Right lobe of liver (tissue), 6 donors: ENCODE measurements at regions not wholly inside any gene's neighbourhood (a gene's known extent, or its start where the extent isn't known, plus 50 kb on each side); places are given as distances from the start of the nearest gene placed in this dataset.
"Not testable (repeated sequence)": the region's sequence is repeated elsewhere in the genome, so short reads cannot be mapped to it uniquely, and the experiment has no call there.

Source experiments
- ATAC-seq, 4 donors: fragments of 200-7000 bp; cut with Tn5 transposase; one replicate each; pipeline ENCODE4 v1.9.1; 2020; ENCODE audit warnings: mild to moderate bottlenecking in 4 of 4, moderate library complexity in 4 of 4
- DNase-seq, 3 donors: peaks; one replicate each; pipeline ENCODE4 v3.0.0-alpha.2; 2020
- H3K27ac ChIP-seq, 3 donors: fragments of 200-600 bp; one replicate each; pipeline ENCODE4 v1.8.0; 2022
- H3K27me3 ChIP-seq, 2 donors: fragments of 200-600 bp; one replicate each; pipeline ENCODE4 v1.8.0; 2022
- H3K36me3 ChIP-seq, 4 donors: fragments of 200-600 bp; sonication (generic) in 1 of 4; one replicate each; pipeline versions ENCODE4 v1.5.1 to v1.8.0; 2017 to 2022; ENCODE audit warnings: control low read depth in 1 of 4
- H3K4me1 ChIP-seq, 4 donors: fragments of 200-600 bp; sonication (generic) in 1 of 4; one replicate each; pipeline versions ENCODE4 v1.5.1 to v1.8.0; 2017 to 2022; ENCODE audit warnings: control low read depth in 1 of 4
- H3K4me3 ChIP-seq, 3 donors: fragments of 200-600 bp; one replicate each; pipeline ENCODE4 v1.8.0; 2022
- H3K9me3 ChIP-seq, 4 donors: fragments of 200-600 bp; sonication (generic) in 1 of 4; one replicate each; pipeline versions ENCODE4 v1.5.1 to v1.8.0; 2017 to 2022; ENCODE audit warnings: control low read depth in 1 of 4
- POLR2A ChIP-seq: fragments of 450-650 bp; IDR thresholded peaks from one replicate; pipeline ENCODE4 v1.6.1; 2017; ENCODE audit warnings: antibody characterized with exemption, mild to moderate bottlenecking
- WGBS: methylation state at CpG from one replicate; pipeline ENCODE4 v1.1.6; 2018; ENCODE audit warnings: low coverage, low lambda C conversion rate; ENCODE audit not compliant: insufficient coverage; ENCODE audit errors: missing lambda C conversion rate; 5-methylcytosine and 5-hydroxymethylcytosine counted together
- intact Hi-C, 2 donors: fragments of 100-400 bp; cut with DNase I; formaldehyde crosslinking; loops; one replicate each; pipeline versions ENCODE4 v1.11.2 to v1.14.1; 2022
- TF ChIP-seq, protein P1 (sequence below), 4 donors: fragments of 200-600 bp in 3 of 4; fragments of 450-650 bp in 1 of 4; IDR thresholded peaks; one replicate each; pipeline versions ENCODE4 v1.5.1 to v1.8.0; 2016 to 2022; ENCODE audit warnings: antibody characterized with exemption in 4 of 4, mild to moderate bottlenecking in 2 of 4
- donor health status: DM: no; HTN: yes; CAD: no.
- donor health status: DM: no; HTN: no; CAD: no.
- donor health status: DM: no; HTN: no; CAD: no.
- donor health status: DM: no; HTN: yes; CAD: no.
- donor health status: DM: no; HTN: yes; CAD: no.

DNA sequence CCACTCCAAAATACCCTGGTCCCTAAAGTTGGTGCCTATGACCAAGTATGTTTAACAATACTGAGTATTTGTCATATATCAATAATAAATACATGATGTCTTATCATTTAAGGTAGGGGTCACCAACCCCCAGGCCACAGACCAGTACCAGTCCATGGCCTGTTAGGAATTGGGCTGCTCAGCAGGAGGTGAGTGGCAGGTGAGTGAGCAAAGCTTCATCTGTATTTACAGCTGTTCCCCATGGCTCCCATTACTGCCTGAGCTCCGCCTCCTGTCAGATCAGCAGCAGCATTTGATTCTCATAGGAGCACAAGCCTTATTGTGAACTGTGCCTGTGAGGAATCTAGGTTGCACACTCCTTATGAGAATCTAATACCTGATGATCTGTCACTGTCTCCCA lies 126.2 kb downstream of the HNRNPD start:
- 80% methylated on average over 1 of the region's 1 CpG for WGBS
- no peaks in the 10 kb centered on the region for H3K36me3 ChIP-seq
- H3K4me3 ChIP-seq = no peak overlapping the region
- H3K27me3 ChIP-seq = no peaks in the 10 kb centered on the region
- H3K4me1 ChIP-seq = no peaks in the 10 kb centered on the region
- DNase-seq (no peak), ATAC-seq (no peak)
- TF ChIP-seq, protein P1, sequence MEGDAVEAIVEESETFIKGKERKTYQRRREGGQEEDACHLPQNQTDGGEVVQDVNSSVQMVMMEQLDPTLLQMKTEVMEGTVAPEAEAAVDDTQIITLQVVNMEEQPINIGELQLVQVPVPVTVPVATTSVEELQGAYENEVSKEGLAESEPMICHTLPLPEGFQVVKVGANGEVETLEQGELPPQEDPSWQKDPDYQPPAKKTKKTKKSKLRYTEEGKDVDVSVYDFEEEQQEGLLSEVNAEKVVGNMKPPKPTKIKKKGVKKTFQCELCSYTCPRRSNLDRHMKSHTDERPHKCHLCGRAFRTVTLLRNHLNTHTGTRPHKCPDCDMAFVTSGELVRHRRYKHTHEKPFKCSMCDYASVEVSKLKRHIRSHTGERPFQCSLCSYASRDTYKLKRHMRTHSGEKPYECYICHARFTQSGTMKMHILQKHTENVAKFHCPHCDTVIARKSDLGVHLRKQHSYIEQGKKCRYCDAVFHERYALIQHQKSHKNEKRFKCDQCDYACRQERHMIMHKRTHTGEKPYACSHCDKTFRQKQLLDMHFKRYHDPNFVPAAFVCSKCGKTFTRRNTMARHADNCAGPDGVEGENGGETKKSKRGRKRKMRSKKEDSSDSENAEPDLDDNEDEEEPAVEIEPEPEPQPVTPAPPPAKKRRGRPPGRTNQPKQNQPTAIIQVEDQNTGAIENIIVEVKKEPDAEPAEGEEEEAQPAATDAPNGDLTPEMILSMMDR (IDR thresholded peaks at IDR 0.05) = no peak
- no peak for TF ChIP-seq POLR2A
- H3K9me3 ChIP-seq = no peaks in the 10 kb centered on the region
- intact Hi-C loops = no loop called here
- no peak overlapping the region for H3K27ac ChIP-seq

DNA sequence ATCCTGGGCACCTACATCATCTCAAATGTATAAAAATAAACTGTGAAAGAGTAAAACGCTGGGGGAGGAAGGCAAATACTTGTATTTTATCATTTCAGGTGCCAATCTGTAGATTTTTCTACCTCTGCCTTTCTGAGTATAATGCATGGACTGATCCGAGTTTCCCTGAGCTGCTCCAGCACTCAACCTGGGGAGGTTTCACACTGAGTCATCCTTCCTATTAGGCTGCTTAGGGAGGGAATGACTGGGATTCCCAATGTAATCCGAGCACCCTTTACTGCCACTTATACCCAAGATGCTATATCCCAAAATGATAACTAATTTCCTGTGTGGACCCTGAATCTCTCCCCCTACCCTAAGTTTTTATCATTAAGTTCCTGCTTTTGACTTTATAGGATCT lies 126.6 kb downstream of the HNRNPD start:
- no peak overlapping the region for H3K4me3 ChIP-seq
- TF ChIP-seq, protein P1 (IDR thresholded peaks at IDR 0.05) = no peak
- no peak for TF ChIP-seq POLR2A
- ATAC-seq = no peak
- H3K4me1 ChIP-seq = no peaks in the 10 kb centered on the region
- intact Hi-C loops = no loop called here
- 51% methylated on average over 3 of the region's 3 CpGs for WGBS
- no peaks in the 10 kb centered on the region for H3K27me3 ChIP-seq
- no peaks in the 10 kb centered on the region for H3K9me3 ChIP-seq
- no peak for DNase-seq
- no peaks in the 10 kb centered on the region for H3K36me3 ChIP-seq
- H3K27ac ChIP-seq = no peak overlapping the region

DNA sequence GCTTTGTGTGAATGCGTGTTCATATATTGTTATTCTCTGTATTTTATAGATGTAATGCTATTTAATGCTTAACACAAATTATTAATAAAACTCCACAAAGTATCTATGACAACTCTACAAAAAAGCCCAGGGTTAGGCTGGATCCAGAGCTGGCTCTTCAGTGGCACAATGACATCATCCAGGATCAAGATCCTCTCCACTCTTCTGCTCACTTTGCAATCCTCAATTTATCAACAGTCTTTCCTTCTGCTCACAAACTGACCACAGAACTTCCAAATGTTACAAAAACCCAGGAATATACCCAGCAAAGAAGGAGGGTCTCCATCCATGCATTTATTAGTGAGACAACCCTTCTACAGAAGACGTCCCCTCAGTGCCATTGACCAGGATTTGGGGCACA lies 132.3 kb downstream of the HNRNPD start:
- Histone ChIP-seq H3K27me3 (no peaks in the 10 kb centered on the region), H3K9me3 (no peaks in the 10 kb centered on the region), H3K4me3 (no peak overlapping the region), H3K27ac (no peak overlapping the region), H3K36me3 (no peaks in the 10 kb centered on the region), H3K4me1 (no peaks in the 10 kb centered on the region)
- no peak for TF ChIP-seq POLR2A
- TF ChIP-seq, protein P1 (IDR thresholded peaks at IDR 0.05) = no peak
- DNase-seq (no peak), ATAC-seq (no peak)
- intact Hi-C loops = no loop called here
- WGBS = 78% methylated on average over 2 of the region's 2 CpGs

DNA sequence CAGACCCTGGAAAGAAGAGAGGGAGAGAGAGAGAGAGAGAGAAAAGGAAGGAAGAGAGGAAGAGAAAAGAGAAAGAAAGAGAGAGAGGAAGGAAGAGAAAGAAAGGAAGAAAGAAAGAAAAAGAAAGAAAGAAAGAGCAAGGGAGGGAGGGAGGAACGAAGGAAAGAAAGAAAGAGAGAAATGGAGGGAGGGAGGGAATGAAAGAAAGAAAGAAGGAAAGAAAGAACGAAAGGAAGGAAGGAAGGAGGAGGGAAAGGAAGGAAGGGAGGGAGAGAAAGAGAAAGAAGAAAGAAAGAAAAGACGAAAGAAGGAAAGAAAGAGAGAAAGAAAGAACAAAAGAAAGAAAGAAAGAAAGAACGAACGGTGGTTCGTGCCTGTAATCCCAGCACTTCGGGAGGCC lies 133.4 kb downstream of the HNRNPD start:
- no peaks in the 10 kb centered on the region for H3K4me1 ChIP-seq
- intact Hi-C loops = no loop called here
- H3K9me3 ChIP-seq = no peaks in the 10 kb centered on the region
- no peak for TF ChIP-seq POLR2A
- TF ChIP-seq, protein P1 (IDR thresholded peaks at IDR 0.05) = no peak
- no peak overlapping the region for H3K27ac ChIP-seq
- H3K4me3 ChIP-seq = no peak overlapping the region
- H3K27me3 ChIP-seq = no peaks in the 10 kb centered on the region
- 69% methylated on average over 7 of the region's 7 CpGs for WGBS
- no peaks in the 10 kb centered on the region for H3K36me3 ChIP-seq
- no peak for DNase-seq
- ATAC-seq = no peak

DNA sequence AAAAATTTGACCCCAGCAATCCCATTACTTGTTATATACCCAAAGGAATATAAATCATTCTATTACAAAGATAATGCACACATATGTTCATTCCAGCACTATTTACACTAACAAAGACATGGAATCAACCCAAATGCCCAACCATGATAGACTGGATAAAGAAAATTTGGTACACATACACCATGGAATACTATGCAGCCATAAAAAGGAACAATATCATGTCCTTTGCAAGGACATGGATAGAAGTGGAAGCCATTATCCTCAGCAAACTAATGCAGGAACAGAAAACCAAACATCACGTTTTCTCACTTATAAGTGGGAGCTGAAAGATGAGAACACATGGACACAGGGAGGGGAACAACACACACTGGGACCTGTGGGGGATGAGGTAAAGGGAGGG lies 136.6 kb downstream of the HNRNPD start:
- H3K4me3 ChIP-seq, ATAC-seq, H3K9me3 ChIP-seq, DNase-seq, intact Hi-C loops, H3K27ac ChIP-seq, H3K36me3 ChIP-seq, H3K27me3 ChIP-seq, H3K4me1 ChIP-seq: not testable (repeated sequence)
- WGBS = 50% methylated on average over 1 of the region's 1 CpG
